ENCODE measurements at regions not wholly inside any gene's neighbourhood (a gene's known extent, or its start where the extent isn't known, plus 50 kb on each side); places are given as distances from the start of the nearest gene placed in this dataset.

GRCh38 chr1:37125295-37125694 is 91.0 kb upstream of the GRIK3 start:
- H3K9me3 Mint-ChIP-seq, result no peaks in the 10 kb centered on the region; a peak in 1 of 5 replicates
- no peak overlapping the region for H3K27ac Mint-ChIP-seq
- Histone ChIP-seq H3K4me2 (ENCODE audit: insufficient read depth, insufficient read length, low read length) (no peak overlapping the region), H2AK5ac (ENCODE audit: insufficient read length, low read length) (no peak overlapping the region), H2BK5ac (ENCODE audit: insufficient read length, low read length) (no peak overlapping the region), H2BK15ac (ENCODE audit: low read depth, low read length) (no peak overlapping the region), H2BK12ac (ENCODE audit: insufficient read length, low read depth, low read length) (no peak overlapping the region), H2BK120ac (ENCODE audit: low read depth, low read length, poor library complexity, severe bottlenecking) (no peak overlapping the region), H2AFZ (ENCODE audit: low read length) (no peak overlapping the region), H4K20me1 (ENCODE audit: control insufficient read depth, insufficient read depth, insufficient read length) (no peaks in the 10 kb centered on the region), H3K4me1 (ENCODE audit: insufficient read depth, low read length) (no peaks in the 10 kb centered on the region), H3K9me3 (ENCODE audit: control insufficient read depth, low read depth, low read length) (no peaks in the 10 kb centered on the region), H3K27me3 (ENCODE audit: insufficient read depth, low read length) (no peaks in the 10 kb centered on the region), H3K79me2 (ENCODE audit: insufficient read depth, low read length) (no peaks in the 10 kb centered on the region), H4K5ac (ENCODE audit: insufficient read length, low read depth, low read length) (no peak overlapping the region), H3T11ph (ENCODE audit: low read length) (no peak overlapping the region), H3K56ac (ENCODE audit: insufficient read length, low read depth, low read length) (no peak overlapping the region), H3K18ac (ENCODE audit: insufficient read length, low read depth, low read length) (no peak overlapping the region), H3K79me1 (ENCODE audit: insufficient read depth, low read depth, low read length, poor library complexity, severe bottlenecking) (no peaks in the 10 kb centered on the region), H3K23ac (ENCODE audit: insufficient read length, low read depth, low read length) (no peak overlapping the region), H3K9ac (ENCODE audit: extremely low read depth, insufficient read length, low read length) (no peak overlapping the region), H4K8ac (replicated peaks; ENCODE audit: insufficient read length, low read depth, low read length) (no peak overlapping the region), H3K27ac (ENCODE audit: insufficient read length, low read depth, low read length) (no peak overlapping the region), H4K91ac (ENCODE audit: insufficient read length, low read depth, low read length) (no peak overlapping the region), H3K4ac (ENCODE audit: low read depth, low read length) (no peak overlapping the region), H3K23me2 (ENCODE audit: insufficient read length, low read depth, low read length, poor library complexity, severe bottlenecking) (no peaks in the 10 kb centered on the region), H2BK20ac (ENCODE audit: low read depth, low read length, poor library complexity, severe bottlenecking) (no peak overlapping the region), H3K14ac (ENCODE audit: insufficient read depth, low read length) (no peak overlapping the region)
- no peak for DNase-seq
- no peak overlapping the region for H3K4me3 Mint-ChIP-seq
- TF ChIP-seq, protein P1, sequence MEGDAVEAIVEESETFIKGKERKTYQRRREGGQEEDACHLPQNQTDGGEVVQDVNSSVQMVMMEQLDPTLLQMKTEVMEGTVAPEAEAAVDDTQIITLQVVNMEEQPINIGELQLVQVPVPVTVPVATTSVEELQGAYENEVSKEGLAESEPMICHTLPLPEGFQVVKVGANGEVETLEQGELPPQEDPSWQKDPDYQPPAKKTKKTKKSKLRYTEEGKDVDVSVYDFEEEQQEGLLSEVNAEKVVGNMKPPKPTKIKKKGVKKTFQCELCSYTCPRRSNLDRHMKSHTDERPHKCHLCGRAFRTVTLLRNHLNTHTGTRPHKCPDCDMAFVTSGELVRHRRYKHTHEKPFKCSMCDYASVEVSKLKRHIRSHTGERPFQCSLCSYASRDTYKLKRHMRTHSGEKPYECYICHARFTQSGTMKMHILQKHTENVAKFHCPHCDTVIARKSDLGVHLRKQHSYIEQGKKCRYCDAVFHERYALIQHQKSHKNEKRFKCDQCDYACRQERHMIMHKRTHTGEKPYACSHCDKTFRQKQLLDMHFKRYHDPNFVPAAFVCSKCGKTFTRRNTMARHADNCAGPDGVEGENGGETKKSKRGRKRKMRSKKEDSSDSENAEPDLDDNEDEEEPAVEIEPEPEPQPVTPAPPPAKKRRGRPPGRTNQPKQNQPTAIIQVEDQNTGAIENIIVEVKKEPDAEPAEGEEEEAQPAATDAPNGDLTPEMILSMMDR (conservative IDR thresholded peaks at IDR 0.05), result no peak
- H3K27me3 Mint-ChIP-seq (ENCODE audit: low read depth), result peaks cover 21% of the 10 kb centered on the region
- WGBS (ENCODE audit: extremely low coverage, insufficient read length, low lambda C conversion rate), result no CpG with 5 or more reads among the region's 3 CpGs
- no peaks in the 10 kb centered on the region for H3K36me3 Mint-ChIP-seq (ENCODE audit: insufficient read depth in 1 of 3, low read depth in 3 of 3)
- H3K4me1 Mint-ChIP-seq, result peaks cover 0 to 2% of the 10 kb centered on the region in 2 experiments; a peak in 1 of 4 replicates

Measured in H9 (cell line).